ENCODE measurements at regions not wholly inside any gene's neighbourhood (a gene's known extent, or its start where the extent isn't known, plus 50 kb on each side); places are given as distances from the start of the nearest gene placed in this dataset.

DNA sequence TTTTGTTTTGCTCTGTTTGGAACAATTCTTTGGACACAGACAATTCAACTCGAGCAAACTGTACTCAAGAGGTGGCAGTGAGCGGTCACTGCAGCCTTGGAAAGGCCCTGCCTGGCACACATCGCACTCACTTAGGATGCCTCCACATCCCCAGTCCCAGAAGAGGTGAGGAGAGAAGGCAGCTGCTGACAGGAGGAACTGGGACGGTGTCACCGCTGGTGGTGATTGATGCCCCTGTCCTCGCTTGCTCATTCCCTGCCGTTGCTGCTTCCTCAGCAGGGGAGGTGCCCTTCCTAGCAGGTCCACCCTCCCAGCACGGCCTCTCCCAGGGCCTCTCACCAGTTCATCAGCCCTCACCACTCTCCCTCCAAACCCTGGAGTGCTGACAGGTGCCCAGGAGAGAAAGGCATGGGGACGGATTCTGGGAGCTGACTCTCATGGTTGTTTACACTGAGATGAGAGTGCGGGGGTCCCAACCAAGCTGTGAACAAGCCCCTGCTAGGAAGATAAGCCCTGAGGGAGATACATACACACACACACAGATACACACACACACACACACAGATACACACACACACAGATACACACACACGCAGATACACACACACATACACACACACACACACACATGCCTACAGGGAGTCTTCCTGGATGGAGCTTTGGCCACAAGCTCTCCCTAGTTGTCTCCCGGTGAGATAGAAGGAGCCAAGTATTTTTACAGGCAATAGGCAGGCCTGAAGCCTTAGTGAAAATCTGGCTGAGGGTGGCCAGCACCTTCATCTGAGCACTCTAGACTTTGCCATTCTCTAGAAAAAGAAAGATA is 101.1 kb downstream of the CDC7 start:
- TF ChIP-seq, protein P1, sequence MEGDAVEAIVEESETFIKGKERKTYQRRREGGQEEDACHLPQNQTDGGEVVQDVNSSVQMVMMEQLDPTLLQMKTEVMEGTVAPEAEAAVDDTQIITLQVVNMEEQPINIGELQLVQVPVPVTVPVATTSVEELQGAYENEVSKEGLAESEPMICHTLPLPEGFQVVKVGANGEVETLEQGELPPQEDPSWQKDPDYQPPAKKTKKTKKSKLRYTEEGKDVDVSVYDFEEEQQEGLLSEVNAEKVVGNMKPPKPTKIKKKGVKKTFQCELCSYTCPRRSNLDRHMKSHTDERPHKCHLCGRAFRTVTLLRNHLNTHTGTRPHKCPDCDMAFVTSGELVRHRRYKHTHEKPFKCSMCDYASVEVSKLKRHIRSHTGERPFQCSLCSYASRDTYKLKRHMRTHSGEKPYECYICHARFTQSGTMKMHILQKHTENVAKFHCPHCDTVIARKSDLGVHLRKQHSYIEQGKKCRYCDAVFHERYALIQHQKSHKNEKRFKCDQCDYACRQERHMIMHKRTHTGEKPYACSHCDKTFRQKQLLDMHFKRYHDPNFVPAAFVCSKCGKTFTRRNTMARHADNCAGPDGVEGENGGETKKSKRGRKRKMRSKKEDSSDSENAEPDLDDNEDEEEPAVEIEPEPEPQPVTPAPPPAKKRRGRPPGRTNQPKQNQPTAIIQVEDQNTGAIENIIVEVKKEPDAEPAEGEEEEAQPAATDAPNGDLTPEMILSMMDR (optimal IDR thresholded peaks at IDR 0.05 in 1 of 3, IDR thresholded peaks at IDR 0.05 in 1 of 3, conservative IDR thresholded peaks at IDR 0.05 in 1 of 3; ENCODE audit: extremely low read depth in 1 of 3, insufficient read depth in 2 of 3, low read length in 3 of 3) = no peak
- TF ChIP-seq EZH2 (IDR thresholded peaks at IDR 0.05; ENCODE audit: low read length) = no peak

Data from keratinocyte (primary cell).